ENCODE measurements at regions not wholly inside any gene's neighbourhood (a gene's known extent, or its start where the extent isn't known, plus 50 kb on each side); places are given as distances from the start of the nearest gene placed in this dataset.

- H3K4me1 Mint-ChIP-seq (ENCODE audit: insufficient read depth, unreplicated experiment), result no peaks in the 10 kb centered on the region
- no peak for DNase-seq (ENCODE audit: unreplicated experiment)
- no peaks in the 10 kb centered on the region for H3K36me3 Mint-ChIP-seq (ENCODE audit: insufficient read depth, unreplicated experiment)
- TF ChIP-seq CTCF (IDR thresholded peaks at IDR 0.05; ENCODE audit: unreplicated experiment), result no peak
- POLR2A ChIA-PET, result no interaction called here
- no peak overlapping the region for H3K4me3 Mint-ChIP-seq (ENCODE audit: unreplicated experiment)
- intact Hi-C loops (cut with micrococcal nuclease), result no loop called here
- no peaks in the 10 kb centered on the region for H3K9me3 Mint-ChIP-seq (ENCODE audit: unreplicated experiment)
- CTCF ChIA-PET, result interaction anchor here (0.6 kb wide), 1 partner anchor 19 kb away, joined by 3 read pairs; no protein-coding TSS in a partner anchor
- H3K27ac Mint-ChIP-seq (ENCODE audit: low read depth, unreplicated experiment), result no peak overlapping the region
- no TSS peak for BruUV-seq (replicated peaks)
- no peaks in the 10 kb centered on the region for H3K27me3 Mint-ChIP-seq (ENCODE audit: insufficient read depth, unreplicated experiment)
Measured at GRCh38 chr5:116810951-116811350, 236.3 kb upstream of the SEMA6A start.

GRCh38 chr5:116806836-116807235 lies 232.2 kb upstream of the SEMA6A start:
- H3K4me3 Mint-ChIP-seq (ENCODE audit: unreplicated experiment), result no peak overlapping the region
- no peaks in the 10 kb centered on the region for H3K36me3 Mint-ChIP-seq (ENCODE audit: insufficient read depth, unreplicated experiment)
- ChIA-PET CTCF (no interaction called here), POLR2A (no interaction called here)
- H3K27ac Mint-ChIP-seq (ENCODE audit: low read depth, unreplicated experiment), result no peak overlapping the region
- H3K9me3 Mint-ChIP-seq (ENCODE audit: unreplicated experiment), result no peaks in the 10 kb centered on the region
- H3K27me3 Mint-ChIP-seq (ENCODE audit: insufficient read depth, unreplicated experiment), result no peaks in the 10 kb centered on the region
- H3K4me1 Mint-ChIP-seq (ENCODE audit: insufficient read depth, unreplicated experiment), result no peaks in the 10 kb centered on the region
- intact Hi-C loops (cut with micrococcal nuclease), result no loop called here
- DNase-seq (ENCODE audit: unreplicated experiment), result no peak
- no TSS peak for BruUV-seq (replicated peaks)
- TF ChIP-seq CTCF (IDR thresholded peaks at IDR 0.05; ENCODE audit: unreplicated experiment), result no peak

DNA sequence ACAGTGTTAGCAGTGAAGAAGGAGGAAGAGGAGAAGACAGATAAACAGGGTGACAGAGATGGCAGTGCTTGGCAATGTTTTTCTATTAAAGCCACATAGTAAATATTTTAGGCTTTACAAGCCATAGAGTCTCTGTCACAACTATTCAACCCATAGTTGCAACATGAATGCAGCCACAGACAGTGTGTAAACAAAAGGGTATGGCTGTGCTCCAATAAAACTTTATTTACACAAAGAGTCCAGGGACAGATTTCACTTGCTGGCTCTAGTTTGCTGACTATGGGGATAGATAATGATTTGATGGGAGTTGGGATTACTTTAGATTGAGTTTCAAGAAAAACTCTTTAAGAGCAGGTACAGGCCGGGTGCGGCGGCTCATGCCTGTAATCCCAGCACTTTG lies 224.8 kb upstream of the SEMA6A start:
- no peaks in the 10 kb centered on the region for H3K27me3 Mint-ChIP-seq (ENCODE audit: insufficient read depth, unreplicated experiment)
- CTCF ChIA-PET, result no interaction called here

DNA sequence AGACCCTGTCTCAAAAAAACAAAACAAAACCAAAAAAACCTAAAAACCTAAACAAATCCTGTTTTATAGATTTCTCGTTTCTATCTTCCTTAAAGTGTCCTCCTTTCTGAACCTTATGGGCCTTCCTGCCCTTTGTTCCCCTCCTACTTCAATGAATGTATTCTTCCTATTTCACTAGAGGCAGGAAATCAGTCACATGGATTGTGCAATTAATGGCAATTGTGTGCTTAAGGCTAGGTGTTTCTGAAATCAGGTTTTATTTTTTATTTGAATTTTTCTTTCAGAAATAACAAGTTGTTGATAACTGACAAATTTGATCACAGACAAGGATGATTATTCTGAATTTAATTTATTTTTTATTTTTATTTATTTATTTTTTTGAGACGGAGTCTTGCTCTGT lies 220.6 kb upstream of the SEMA6A start:
- no TSS peak for BruUV-seq (replicated peaks)
- H3K27ac Mint-ChIP-seq (ENCODE audit: low read depth, unreplicated experiment), result no peak overlapping the region

More for the DNA sequence above, 224.8 kb upstream of the SEMA6A start:
- intact Hi-C loops (cut with micrococcal nuclease), result no loop called here
- DNase-seq (ENCODE audit: unreplicated experiment), result peak; percentile 11
- no peak for TF ChIP-seq CTCF (IDR thresholded peaks at IDR 0.05; ENCODE audit: unreplicated experiment)
- POLR2A ChIA-PET, result no interaction called here
- Mint-ChIP-seq H3K36me3 (ENCODE audit: insufficient read depth, unreplicated experiment) (no peaks in the 10 kb centered on the region), H3K4me3 (ENCODE audit: unreplicated experiment) (no peak overlapping the region), H3K4me1 (ENCODE audit: insufficient read depth, unreplicated experiment) (no peaks in the 10 kb centered on the region), H3K27ac (ENCODE audit: low read depth, unreplicated experiment) (no peak overlapping the region), H3K9me3 (ENCODE audit: unreplicated experiment) (no peaks in the 10 kb centered on the region)
- BruUV-seq (replicated peaks), result no TSS peak

More for the DNA sequence above, 220.6 kb upstream of the SEMA6A start:
- Mint-ChIP-seq H3K9me3 (ENCODE audit: unreplicated experiment) (no peaks in the 10 kb centered on the region), H3K4me1 (ENCODE audit: insufficient read depth, unreplicated experiment) (no peaks in the 10 kb centered on the region), H3K27me3 (ENCODE audit: insufficient read depth, unreplicated experiment) (no peaks in the 10 kb centered on the region), H3K36me3 (ENCODE audit: insufficient read depth, unreplicated experiment) (no peaks in the 10 kb centered on the region), H3K4me3 (ENCODE audit: unreplicated experiment) (no peak overlapping the region)
- POLR2A ChIA-PET, result no interaction called here
- CTCF ChIA-PET, result no interaction called here
- peak; percentile 30 for DNase-seq (ENCODE audit: unreplicated experiment)
- intact Hi-C loops (cut with micrococcal nuclease), result no loop called here
- no peak for TF ChIP-seq CTCF (IDR thresholded peaks at IDR 0.05; ENCODE audit: unreplicated experiment)
